ENCODE measurements at regions not wholly inside any gene's neighbourhood (a gene's known extent, or its start where the extent isn't known, plus 50 kb on each side); places are given as distances from the start of the nearest gene placed in this dataset.

DNA sequence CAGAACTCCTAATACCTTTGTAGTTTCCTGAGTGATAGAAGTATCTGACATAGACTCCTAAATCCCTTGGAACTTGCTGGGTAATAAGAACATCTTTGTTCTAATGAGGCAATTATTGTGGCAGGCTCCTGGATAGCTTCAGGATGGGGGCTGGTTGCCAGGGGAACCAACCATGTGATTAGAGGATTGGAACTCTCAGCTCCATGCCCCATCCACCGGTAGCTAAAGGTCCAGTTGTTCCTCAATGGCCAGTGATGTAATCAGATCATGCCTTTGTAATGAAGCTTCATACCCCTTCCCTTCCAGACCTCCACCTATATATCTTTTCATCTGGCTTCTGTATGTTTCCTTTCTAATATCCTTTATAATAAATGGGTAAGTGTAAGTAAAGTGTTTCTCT, 221.2 kb upstream of the ALCAM start:
- TF ChIP-seq EZH2 (IDR thresholded peaks at IDR 0.05; ENCODE audit: borderline replicate concordance, insufficient read depth, low read length, poor library complexity, severe bottlenecking) (no peak), POLR2AphosphoS5 (IDR thresholded peaks at IDR 0.05) (no peak), MXI1 (conservative IDR thresholded peaks at IDR 0.05; ENCODE audit: poor library complexity, severe bottlenecking) (no peak), RAD21 (conservative IDR thresholded peaks at IDR 0.05) (no peak), SMC3 (conservative IDR thresholded peaks at IDR 0.05; ENCODE audit: poor library complexity) (no peak), EP300 (conservative IDR thresholded peaks at IDR 0.05; ENCODE audit: poor library complexity, severe bottlenecking) (no peak), TAF1 (IDR thresholded peaks at IDR 0.05; ENCODE audit: low read depth) (no peak)
- TF ChIP-seq, protein P1, sequence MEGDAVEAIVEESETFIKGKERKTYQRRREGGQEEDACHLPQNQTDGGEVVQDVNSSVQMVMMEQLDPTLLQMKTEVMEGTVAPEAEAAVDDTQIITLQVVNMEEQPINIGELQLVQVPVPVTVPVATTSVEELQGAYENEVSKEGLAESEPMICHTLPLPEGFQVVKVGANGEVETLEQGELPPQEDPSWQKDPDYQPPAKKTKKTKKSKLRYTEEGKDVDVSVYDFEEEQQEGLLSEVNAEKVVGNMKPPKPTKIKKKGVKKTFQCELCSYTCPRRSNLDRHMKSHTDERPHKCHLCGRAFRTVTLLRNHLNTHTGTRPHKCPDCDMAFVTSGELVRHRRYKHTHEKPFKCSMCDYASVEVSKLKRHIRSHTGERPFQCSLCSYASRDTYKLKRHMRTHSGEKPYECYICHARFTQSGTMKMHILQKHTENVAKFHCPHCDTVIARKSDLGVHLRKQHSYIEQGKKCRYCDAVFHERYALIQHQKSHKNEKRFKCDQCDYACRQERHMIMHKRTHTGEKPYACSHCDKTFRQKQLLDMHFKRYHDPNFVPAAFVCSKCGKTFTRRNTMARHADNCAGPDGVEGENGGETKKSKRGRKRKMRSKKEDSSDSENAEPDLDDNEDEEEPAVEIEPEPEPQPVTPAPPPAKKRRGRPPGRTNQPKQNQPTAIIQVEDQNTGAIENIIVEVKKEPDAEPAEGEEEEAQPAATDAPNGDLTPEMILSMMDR (IDR thresholded peaks at IDR 0.05; ENCODE audit: poor library complexity, severe bottlenecking): no peak
- TF ChIP-seq, protein P2, sequence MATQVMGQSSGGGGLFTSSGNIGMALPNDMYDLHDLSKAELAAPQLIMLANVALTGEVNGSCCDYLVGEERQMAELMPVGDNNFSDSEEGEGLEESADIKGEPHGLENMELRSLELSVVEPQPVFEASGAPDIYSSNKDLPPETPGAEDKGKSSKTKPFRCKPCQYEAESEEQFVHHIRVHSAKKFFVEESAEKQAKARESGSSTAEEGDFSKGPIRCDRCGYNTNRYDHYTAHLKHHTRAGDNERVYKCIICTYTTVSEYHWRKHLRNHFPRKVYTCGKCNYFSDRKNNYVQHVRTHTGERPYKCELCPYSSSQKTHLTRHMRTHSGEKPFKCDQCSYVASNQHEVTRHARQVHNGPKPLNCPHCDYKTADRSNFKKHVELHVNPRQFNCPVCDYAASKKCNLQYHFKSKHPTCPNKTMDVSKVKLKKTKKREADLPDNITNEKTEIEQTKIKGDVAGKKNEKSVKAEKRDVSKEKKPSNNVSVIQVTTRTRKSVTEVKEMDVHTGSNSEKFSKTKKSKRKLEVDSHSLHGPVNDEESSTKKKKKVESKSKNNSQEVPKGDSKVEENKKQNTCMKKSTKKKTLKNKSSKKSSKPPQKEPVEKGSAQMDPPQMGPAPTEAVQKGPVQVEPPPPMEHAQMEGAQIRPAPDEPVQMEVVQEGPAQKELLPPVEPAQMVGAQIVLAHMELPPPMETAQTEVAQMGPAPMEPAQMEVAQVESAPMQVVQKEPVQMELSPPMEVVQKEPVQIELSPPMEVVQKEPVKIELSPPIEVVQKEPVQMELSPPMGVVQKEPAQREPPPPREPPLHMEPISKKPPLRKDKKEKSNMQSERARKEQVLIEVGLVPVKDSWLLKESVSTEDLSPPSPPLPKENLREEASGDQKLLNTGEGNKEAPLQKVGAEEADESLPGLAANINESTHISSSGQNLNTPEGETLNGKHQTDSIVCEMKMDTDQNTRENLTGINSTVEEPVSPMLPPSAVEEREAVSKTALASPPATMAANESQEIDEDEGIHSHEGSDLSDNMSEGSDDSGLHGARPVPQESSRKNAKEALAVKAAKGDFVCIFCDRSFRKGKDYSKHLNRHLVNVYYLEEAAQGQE (IDR thresholded peaks at IDR 0.05; ENCODE audit: borderline replicate concordance): no peak
